ENCODE measurements at regions not wholly inside any gene's neighbourhood (a gene's known extent, or its start where the extent isn't known, plus 50 kb on each side); places are given as distances from the start of the nearest gene placed in this dataset.

GRCh38 chr13:32951580-32951979, 64.6 kb upstream of the KL start:
- TF ChIP-seq, protein P1, sequence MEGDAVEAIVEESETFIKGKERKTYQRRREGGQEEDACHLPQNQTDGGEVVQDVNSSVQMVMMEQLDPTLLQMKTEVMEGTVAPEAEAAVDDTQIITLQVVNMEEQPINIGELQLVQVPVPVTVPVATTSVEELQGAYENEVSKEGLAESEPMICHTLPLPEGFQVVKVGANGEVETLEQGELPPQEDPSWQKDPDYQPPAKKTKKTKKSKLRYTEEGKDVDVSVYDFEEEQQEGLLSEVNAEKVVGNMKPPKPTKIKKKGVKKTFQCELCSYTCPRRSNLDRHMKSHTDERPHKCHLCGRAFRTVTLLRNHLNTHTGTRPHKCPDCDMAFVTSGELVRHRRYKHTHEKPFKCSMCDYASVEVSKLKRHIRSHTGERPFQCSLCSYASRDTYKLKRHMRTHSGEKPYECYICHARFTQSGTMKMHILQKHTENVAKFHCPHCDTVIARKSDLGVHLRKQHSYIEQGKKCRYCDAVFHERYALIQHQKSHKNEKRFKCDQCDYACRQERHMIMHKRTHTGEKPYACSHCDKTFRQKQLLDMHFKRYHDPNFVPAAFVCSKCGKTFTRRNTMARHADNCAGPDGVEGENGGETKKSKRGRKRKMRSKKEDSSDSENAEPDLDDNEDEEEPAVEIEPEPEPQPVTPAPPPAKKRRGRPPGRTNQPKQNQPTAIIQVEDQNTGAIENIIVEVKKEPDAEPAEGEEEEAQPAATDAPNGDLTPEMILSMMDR (IDR thresholded peaks at IDR 0.05; ENCODE audit: poor library complexity, severe bottlenecking) = no peak
- TF ChIP-seq EZH2 (IDR thresholded peaks at IDR 0.05; ENCODE audit: borderline replicate concordance, insufficient read depth, low read length, poor library complexity, severe bottlenecking) (no peak), POLR2AphosphoS5 (IDR thresholded peaks at IDR 0.05) (no peak), SMC3 (conservative IDR thresholded peaks at IDR 0.05; ENCODE audit: poor library complexity) (no peak), MXI1 (conservative IDR thresholded peaks at IDR 0.05; ENCODE audit: poor library complexity, severe bottlenecking) (no peak), TAF1 (IDR thresholded peaks at IDR 0.05; ENCODE audit: low read depth) (no peak), EP300 (conservative IDR thresholded peaks at IDR 0.05; ENCODE audit: poor library complexity, severe bottlenecking) (no peak), RAD21 (conservative IDR thresholded peaks at IDR 0.05) (no peak)
- TF ChIP-seq, protein P2, sequence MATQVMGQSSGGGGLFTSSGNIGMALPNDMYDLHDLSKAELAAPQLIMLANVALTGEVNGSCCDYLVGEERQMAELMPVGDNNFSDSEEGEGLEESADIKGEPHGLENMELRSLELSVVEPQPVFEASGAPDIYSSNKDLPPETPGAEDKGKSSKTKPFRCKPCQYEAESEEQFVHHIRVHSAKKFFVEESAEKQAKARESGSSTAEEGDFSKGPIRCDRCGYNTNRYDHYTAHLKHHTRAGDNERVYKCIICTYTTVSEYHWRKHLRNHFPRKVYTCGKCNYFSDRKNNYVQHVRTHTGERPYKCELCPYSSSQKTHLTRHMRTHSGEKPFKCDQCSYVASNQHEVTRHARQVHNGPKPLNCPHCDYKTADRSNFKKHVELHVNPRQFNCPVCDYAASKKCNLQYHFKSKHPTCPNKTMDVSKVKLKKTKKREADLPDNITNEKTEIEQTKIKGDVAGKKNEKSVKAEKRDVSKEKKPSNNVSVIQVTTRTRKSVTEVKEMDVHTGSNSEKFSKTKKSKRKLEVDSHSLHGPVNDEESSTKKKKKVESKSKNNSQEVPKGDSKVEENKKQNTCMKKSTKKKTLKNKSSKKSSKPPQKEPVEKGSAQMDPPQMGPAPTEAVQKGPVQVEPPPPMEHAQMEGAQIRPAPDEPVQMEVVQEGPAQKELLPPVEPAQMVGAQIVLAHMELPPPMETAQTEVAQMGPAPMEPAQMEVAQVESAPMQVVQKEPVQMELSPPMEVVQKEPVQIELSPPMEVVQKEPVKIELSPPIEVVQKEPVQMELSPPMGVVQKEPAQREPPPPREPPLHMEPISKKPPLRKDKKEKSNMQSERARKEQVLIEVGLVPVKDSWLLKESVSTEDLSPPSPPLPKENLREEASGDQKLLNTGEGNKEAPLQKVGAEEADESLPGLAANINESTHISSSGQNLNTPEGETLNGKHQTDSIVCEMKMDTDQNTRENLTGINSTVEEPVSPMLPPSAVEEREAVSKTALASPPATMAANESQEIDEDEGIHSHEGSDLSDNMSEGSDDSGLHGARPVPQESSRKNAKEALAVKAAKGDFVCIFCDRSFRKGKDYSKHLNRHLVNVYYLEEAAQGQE (IDR thresholded peaks at IDR 0.05; ENCODE audit: borderline replicate concordance) = no peak
